Fibroblast of mammary gland (primary cell): ENCODE measurements at regions not wholly inside any gene's neighbourhood (a gene's known extent, or its start where the extent isn't known, plus 50 kb on each side); places are given as distances from the start of the nearest gene placed in this dataset.
"Not testable (repeated sequence)": the region's sequence is repeated elsewhere in the genome, so short reads cannot be mapped to it uniquely, and the experiment has no call there.

Experiments
- DNase-seq: peaks from one replicate; pipeline ENCODE4 v3.0.0-alpha.2; 2010; ENCODE audit warnings: low read depth
- H3K4me3 ChIP-seq: 2 replicates; pipeline ENCODE4 v1.5.1; 2011; ENCODE audit warnings: low read depth, mild to moderate bottlenecking, low read length, moderate library complexity; ENCODE audit not compliant: control insufficient read depth
- TF ChIP-seq, protein P1 (sequence below): conservative IDR thresholded peaks from 2 replicates; pipeline ENCODE4 v1.5.1; 2011; ENCODE audit warnings: low read depth, low read length, inconsistent platforms; ENCODE audit not compliant: control insufficient read depth, insufficient read depth

DNA sequence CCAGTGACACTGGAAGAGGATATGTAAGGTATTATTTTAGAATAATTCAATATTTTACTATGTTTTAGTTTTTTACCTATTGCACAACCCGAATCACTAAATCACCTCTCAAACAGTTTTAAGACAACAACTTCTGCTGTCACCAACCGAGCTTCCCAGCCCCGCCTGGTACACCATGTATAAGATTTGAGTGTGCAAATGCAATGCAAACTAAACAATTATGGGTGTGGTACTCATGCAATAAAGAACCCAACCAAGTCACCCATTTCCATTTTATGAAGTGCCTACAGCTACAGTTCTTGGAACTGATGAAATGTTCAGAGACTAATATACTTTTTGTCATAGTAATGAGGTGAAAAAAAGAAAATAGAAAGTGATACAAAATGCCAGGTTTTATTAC, 256.2 kb downstream of the TAFA4 start:
- no peak overlapping the region for H3K4me3 ChIP-seq
- DNase-seq = no peak
- TF ChIP-seq, protein P1, sequence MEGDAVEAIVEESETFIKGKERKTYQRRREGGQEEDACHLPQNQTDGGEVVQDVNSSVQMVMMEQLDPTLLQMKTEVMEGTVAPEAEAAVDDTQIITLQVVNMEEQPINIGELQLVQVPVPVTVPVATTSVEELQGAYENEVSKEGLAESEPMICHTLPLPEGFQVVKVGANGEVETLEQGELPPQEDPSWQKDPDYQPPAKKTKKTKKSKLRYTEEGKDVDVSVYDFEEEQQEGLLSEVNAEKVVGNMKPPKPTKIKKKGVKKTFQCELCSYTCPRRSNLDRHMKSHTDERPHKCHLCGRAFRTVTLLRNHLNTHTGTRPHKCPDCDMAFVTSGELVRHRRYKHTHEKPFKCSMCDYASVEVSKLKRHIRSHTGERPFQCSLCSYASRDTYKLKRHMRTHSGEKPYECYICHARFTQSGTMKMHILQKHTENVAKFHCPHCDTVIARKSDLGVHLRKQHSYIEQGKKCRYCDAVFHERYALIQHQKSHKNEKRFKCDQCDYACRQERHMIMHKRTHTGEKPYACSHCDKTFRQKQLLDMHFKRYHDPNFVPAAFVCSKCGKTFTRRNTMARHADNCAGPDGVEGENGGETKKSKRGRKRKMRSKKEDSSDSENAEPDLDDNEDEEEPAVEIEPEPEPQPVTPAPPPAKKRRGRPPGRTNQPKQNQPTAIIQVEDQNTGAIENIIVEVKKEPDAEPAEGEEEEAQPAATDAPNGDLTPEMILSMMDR = no peak

DNA sequence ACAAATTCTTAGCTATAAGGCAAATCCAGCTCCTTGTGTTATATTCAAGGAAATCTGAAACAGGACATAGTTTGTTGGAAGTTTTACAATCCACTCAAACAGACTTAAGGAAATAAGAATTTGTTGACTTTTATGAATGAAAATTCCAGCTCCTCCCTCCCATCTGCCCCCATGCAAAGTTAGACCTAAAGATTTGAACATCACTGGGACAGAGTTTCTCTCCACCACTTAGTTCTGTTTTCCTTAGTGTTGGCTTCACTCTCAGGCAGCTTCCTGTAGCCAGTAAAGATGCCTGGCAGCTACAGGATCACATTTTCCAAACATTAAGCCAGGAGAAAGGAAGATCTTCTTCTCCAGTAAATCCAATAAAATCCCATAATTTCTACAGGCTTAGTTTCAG, 265.0 kb downstream of the TAFA4 start:
- H3K4me3 ChIP-seq = no peak overlapping the region
- DNase-seq = no peak
- TF ChIP-seq, protein P1 = no peak

DNA sequence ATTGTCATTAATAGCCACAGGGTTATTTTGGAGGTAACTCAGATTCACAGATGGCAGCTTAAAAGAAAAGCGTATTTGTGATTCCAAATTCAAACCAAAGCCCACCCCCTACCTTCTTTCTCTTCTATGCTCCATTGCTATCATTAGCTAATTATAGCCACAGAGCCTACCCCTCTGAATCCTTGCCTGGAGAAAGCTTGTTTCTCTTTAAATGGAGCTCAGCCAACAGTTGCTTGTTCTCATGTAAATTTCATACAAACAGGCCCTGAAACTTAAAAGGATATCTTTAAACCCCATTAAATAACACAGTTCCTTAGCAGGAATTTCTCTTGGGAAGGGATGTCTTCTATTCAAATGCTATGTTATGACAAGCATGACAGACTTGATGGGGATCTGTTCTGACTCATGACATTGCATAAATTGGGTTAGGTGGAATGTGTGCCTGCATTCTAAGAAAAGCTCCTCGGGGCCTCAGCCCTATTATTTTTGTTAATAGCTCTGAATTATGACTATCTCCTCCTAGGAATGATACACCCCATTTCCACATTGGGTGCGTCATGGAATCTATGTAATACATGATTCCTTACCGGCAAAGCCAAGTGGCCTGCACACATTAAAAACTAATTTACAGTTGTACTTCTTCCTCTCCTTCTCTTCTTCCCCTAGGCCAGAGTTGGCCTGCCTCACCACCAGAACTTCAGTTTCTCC, 265.8 kb downstream of the TAFA4 start:
- TF ChIP-seq, protein P1 = no peak
- no peak overlapping the region for H3K4me3 ChIP-seq
- DNase-seq = no peak

DNA sequence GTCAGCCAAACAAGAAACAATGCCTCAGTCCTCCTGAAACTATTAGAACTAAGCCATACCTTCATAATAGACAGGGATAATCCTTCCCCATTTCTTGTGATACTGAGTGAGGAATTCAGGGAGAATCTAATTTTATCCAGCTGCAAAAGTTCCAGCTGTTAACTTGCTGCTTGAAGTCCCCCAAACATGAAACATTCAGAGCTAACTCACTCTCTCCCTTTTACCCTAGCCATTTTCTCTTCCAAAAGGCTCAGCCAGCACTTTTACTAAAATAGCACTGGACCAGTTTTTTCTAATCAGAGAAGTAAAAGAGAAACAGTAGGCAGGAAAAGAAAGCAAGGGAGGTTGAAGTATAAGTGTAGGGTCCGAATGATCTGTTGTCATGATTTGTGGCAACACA, 268.1 kb downstream of the TAFA4 start:
- no peak overlapping the region for H3K4me3 ChIP-seq
- TF ChIP-seq, protein P1 = no peak
- DNase-seq = no peak

DNA sequence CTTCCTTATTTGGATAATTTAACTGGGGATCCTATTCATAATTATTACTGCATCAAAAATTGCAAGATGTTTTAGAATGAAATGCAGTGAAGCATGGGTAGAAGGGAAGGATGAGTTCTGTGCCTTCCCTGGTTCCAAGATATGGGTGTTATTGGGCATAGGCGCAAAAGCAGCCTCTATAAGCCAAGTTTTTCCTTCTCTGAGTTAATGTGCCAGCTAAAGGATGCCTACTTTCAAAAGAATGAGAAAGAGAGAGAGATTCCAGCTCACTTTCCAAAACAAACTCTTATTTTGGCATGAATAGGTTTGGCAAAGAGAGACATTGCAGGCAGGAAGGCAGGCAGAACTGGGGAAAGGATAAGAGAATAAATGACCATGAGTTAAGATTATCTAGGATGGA, 270.2 kb downstream of the TAFA4 start:
- H3K4me3 ChIP-seq = no peak overlapping the region
- TF ChIP-seq, protein P1 = no peak
- no peak for DNase-seq

DNA sequence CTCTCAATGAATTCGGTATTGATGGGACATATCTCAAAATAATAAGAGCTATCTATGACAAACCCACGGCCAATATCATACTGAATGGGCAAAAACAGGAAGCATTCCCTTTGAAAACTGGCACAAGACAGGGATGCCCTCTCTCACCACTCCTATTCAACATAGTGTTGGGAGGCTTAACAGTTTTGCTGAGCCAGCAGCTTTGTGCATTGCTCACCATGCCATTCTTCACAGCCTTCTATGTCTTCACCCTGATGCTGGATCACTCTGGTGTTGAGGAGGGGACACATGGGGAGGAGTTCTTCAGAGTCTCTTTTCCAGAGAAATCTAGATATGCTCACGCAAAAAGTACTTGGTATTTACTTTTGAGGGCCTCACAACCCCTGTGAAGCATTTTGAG, 281.7 kb downstream of the TAFA4 start:
- not testable (repeated sequence) for DNase-seq, H3K4me3 ChIP-seq

DNA sequence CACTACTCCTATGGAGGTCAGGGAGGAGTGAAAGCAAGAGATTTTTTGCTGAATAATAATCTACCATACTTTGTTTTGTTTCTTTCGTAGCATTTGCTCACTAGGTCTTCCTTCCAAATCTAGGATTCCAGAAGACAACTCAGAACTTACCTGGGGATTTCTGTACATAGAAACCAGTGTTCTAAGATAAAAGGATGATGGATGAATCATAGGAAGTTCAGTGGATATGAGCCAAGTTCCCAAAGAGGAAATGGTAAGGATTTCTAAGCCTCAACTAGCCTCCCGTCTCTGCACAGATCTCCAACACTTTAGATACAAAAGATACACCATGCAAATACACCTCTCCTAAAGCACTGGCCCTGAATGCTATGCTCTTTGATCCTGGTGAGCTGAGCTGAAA, 283.9 kb downstream of the TAFA4 start:
- no peak overlapping the region for H3K4me3 ChIP-seq
- no peak for DNase-seq
- TF ChIP-seq, protein P1 = no peak
